Astrocyte of the spinal cord (primary cell): ENCODE measurements at regions not wholly inside any gene's neighbourhood (a gene's known extent, or its start where the extent isn't known, plus 50 kb on each side); places are given as distances from the start of the nearest gene placed in this dataset.

Experiments
- DNase-seq: peaks from one replicate; pipeline ENCODE4 v3.0.0; 2011; ENCODE audit warnings: low read depth, low spot score
- H3K4me3 ChIP-seq: 2 replicates; pipeline ENCODE4 v1.5.1; 2011; ENCODE audit warnings: low read depth, mild to moderate bottlenecking, low read length, moderate library complexity
- CTCF ChIP-seq: IDR thresholded peaks from 2 replicates; pipeline ENCODE4 v1.5.1; 2012; ENCODE audit warnings: low read depth, mild to moderate bottlenecking, low read length, inconsistent platforms
- in situ Hi-C: cut with HindIII; loops from 2 replicates; pipeline ENCODE4 v1.10.0; 2017; ENCODE audit warnings: low sequenced_read_pairs

- TF ChIP-seq CTCF = no peak
- in situ Hi-C loops = no loop called here
- no peak for DNase-seq
- no peak overlapping the region for H3K4me3 ChIP-seq
Observed at GRCh38 chr5:38022631-38023030, 182.8 kb upstream of the GDNF start.

- DNase-seq = no peak
- no peak overlapping the region for H3K4me3 ChIP-seq
- in situ Hi-C loops = no loop called here
- TF ChIP-seq CTCF = no peak
Observed at GRCh38 chr5:38018016-38018415, 178.2 kb upstream of the GDNF start.

- no peak for TF ChIP-seq CTCF
- in situ Hi-C loops = no loop called here
- H3K4me3 ChIP-seq = no peak overlapping the region
- DNase-seq = no peak
Observed at GRCh38 chr5:38013107-38013506, 173.3 kb upstream of the GDNF start.

GRCh38 chr5:38011668-38012188, 171.9 kb upstream of the GDNF start:
- no peak overlapping the region for H3K4me3 ChIP-seq
- no peak for TF ChIP-seq CTCF
- in situ Hi-C loops = no loop called here
- DNase-seq = no peak

- no peak for DNase-seq
- TF ChIP-seq CTCF = no peak
- in situ Hi-C loops = no loop called here
- H3K4me3 ChIP-seq = no peak overlapping the region
Observed at GRCh38 chr5:38009749-38010358, 170.0 kb upstream of the GDNF start.

- no peak overlapping the region for H3K4me3 ChIP-seq
- in situ Hi-C loops = no loop called here
- TF ChIP-seq CTCF = no peak
- DNase-seq = no peak
Observed at GRCh38 chr5:38008198-38008597, 168.4 kb upstream of the GDNF start.
